ENCODE measurements at regions not wholly inside any gene's neighbourhood (a gene's known extent, or its start where the extent isn't known, plus 50 kb on each side); places are given as distances from the start of the nearest gene placed in this dataset.

DNA sequence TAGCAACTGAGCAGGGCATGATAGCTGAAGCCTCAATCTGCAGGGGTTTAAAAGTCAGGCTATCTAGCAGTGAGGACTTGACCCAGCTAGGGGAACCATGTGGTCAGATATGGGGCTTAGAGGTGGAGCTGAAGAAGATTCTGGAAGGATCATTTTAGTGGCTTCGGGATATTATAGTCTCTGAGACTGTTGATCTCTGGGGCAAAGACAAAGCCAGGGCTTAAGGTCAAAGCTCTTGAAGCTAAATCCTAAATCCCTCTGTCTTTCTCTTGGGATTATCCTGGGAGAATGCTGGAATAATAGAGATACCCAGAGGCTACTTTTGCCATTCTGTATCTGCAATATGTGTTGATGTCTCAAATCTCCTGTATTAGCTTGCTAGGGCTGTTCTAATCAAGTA, 132.2 kb downstream of the DHX35 start:
- DNase-seq (ENCODE audit: low spot score): no peak

DNA sequence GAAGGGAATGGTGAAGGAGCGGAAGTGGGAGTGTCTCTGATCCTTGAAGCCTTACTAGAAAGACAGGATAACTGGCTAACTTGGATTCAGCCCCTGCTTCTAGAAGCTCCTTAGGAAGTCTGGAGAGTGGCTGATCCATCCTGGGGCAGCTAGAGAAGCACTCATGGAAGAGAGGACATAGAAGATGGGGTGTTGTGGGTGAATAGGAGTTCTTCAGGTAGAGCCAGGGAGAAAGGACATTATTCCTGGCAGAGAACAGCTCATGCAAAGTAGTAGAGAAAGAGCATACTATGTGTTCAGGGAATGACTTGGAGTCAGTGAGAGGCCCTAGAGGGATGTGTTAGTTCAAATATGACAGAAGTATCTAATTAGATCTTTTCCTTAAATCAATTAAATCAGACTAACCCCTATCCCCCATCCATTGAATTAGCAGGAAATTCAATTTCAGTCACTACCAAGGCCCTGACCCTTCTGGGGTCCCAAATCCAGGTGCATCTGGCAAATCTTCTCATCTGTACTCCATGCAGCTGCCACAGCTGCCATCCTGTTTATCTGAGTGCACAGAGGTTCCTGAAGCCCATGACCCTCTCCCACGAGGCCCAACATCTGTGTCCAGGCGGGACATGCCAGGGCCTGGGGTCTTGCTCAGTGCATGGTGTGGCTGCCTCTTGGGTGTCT, 130.7 kb downstream of the DHX35 start:
- no peak for DNase-seq (ENCODE audit: low spot score)

DNA sequence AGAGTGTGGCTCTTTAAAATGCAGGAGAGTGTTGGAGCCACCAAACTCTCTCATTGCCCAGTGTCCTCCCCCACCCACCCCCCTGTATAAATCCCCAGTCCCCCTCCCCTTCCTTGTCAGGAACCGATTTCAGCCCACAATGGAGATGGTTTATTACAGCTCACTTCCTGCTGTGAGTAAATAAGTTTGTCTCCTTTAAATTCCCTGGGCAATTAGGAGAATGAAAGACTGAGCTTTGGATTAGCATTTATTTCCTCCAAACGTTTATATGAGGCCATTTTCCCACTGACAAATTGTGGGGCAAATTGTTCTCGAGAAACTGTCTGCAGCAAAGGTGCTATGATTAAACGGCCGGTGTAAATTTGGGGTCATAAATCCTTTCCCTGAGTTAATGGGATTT, 128.8 kb downstream of the DHX35 start:
- DNase-seq (ENCODE audit: low spot score): no peak

DNA sequence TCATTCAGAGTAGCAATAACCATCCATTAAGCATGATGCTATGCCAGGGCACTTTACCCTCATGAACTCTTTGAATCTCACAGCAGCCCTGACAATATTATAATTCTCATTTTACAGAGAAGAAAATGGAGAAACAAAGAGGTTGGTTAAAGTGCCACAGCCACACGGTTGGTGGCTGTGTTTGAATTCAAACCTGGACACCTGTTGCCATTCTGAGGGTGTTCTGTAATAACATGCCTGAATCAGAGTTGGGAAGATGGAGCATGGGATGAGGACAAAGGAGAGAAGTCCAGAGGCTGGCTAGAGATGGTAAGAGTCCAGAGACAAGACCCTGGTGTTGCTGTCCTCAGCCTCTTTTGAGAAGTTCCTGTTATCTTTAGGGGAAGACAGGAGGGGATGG, 127.7 kb downstream of the DHX35 start:
- no peak for DNase-seq (ENCODE audit: low spot score)

Data from mesenteric fat pad (tissue), 1 donor.